ENCODE measurements at regions not wholly inside any gene's neighbourhood (a gene's known extent, or its start where the extent isn't known, plus 50 kb on each side); places are given as distances from the start of the nearest gene placed in this dataset.

- no peak for DNase-seq (ENCODE audit: low read depth)
- TF ChIP-seq CTCF (IDR thresholded peaks at IDR 0.05; ENCODE audit: insufficient read depth, low read depth, low read length, missing control alignments) = no peak
- H3K4me3 ChIP-seq (ENCODE audit: low read length) = no peak overlapping the region
Observed at GRCh38 chr6:12653486-12653885, 63.1 kb upstream of the PHACTR1 start.

GRCh38 chr6:12654107-12654506, 62.5 kb upstream of the PHACTR1 start:
- H3K4me3 ChIP-seq (ENCODE audit: low read length) = no peak overlapping the region
- TF ChIP-seq CTCF (IDR thresholded peaks at IDR 0.05; ENCODE audit: insufficient read depth, low read depth, low read length, missing control alignments) = no peak
- no peak for DNase-seq (ENCODE audit: low read depth)

GRCh38 chr6:12654514-12654913, 62.1 kb upstream of the PHACTR1 start:
- no peak for TF ChIP-seq CTCF (IDR thresholded peaks at IDR 0.05; ENCODE audit: insufficient read depth, low read depth, low read length, missing control alignments)

GRCh38 chr6:12656906-12657305, 59.7 kb upstream of the PHACTR1 start:
- DNase-seq (ENCODE audit: low read depth) = no peak
- no peak for TF ChIP-seq CTCF (IDR thresholded peaks at IDR 0.05; ENCODE audit: insufficient read depth, low read depth, low read length, missing control alignments)

More at GRCh38 chr6:12654514-12654913, 62.1 kb upstream of the PHACTR1 start:
- peak; percentile 4 for DNase-seq (ENCODE audit: low read depth)
- H3K4me3 ChIP-seq (ENCODE audit: low read length) = no peak overlapping the region

GRCh38 chr6:12657884-12658283, 58.7 kb upstream of the PHACTR1 start:
- TF ChIP-seq CTCF (IDR thresholded peaks at IDR 0.05; ENCODE audit: insufficient read depth, low read depth, low read length, missing control alignments) = no peak
- no peak for DNase-seq (ENCODE audit: low read depth)
- no peak overlapping the region for H3K4me3 ChIP-seq (ENCODE audit: low read length)

More at GRCh38 chr6:12656906-12657305, 59.7 kb upstream of the PHACTR1 start:
- H3K4me3 ChIP-seq (ENCODE audit: low read length) = no peak overlapping the region

- no peak overlapping the region for H3K4me3 ChIP-seq (ENCODE audit: low read length)
- DNase-seq (ENCODE audit: low read depth) = no peak
- no peak for TF ChIP-seq CTCF (IDR thresholded peaks at IDR 0.05; ENCODE audit: insufficient read depth, low read depth, low read length, missing control alignments)
Observed at GRCh38 chr6:12661432-12662089, 55.0 kb upstream of the PHACTR1 start.
